Activated naive CD4-positive, alpha-beta T cell treated with anti-CD3 and anti-CD28 coated beads, Interleukin-2, amount 50 U/mL, for 24 hours (primary cell): ENCODE measurements at regions not wholly inside any gene's neighbourhood (a gene's known extent, or its start where the extent isn't known, plus 50 kb on each side); places are given as distances from the start of the nearest gene placed in this dataset.

Experiments
- H3K27ac Mint-ChIP-seq: one replicate; pipeline ENCODE4 v1.8.0; 2021; ENCODE audit warnings: mild to moderate bottlenecking, mixed read lengths
- H3K27me3 Mint-ChIP-seq: one replicate; pipeline ENCODE4 v1.8.0; 2021; ENCODE audit warnings: mixed read lengths
- H3K36me3 Mint-ChIP-seq: one replicate; pipeline ENCODE4 v1.8.0; 2021; ENCODE audit warnings: mixed read lengths
- H3K4me1 Mint-ChIP-seq: one replicate; pipeline ENCODE4 v1.8.0; 2021; ENCODE audit warnings: mixed read lengths
- H3K4me3 Mint-ChIP-seq: one replicate; pipeline ENCODE4 v1.8.0; 2021; ENCODE audit warnings: mild to moderate bottlenecking, mixed read lengths
- H3K9me3 Mint-ChIP-seq: one replicate; pipeline ENCODE4 v1.8.0; 2021; ENCODE audit warnings: mixed read lengths

GRCh38 chr16:65422934-65423333 lies 301.1 kb upstream of the CDH11 start:
- no peaks in the 10 kb centered on the region for H3K27me3 Mint-ChIP-seq
- no peaks in the 10 kb centered on the region for H3K4me1 Mint-ChIP-seq
- no peak overlapping the region for H3K4me3 Mint-ChIP-seq
- H3K9me3 Mint-ChIP-seq: no peaks in the 10 kb centered on the region
- H3K27ac Mint-ChIP-seq: no peak overlapping the region
- H3K36me3 Mint-ChIP-seq: no peaks in the 10 kb centered on the region

- Mint-ChIP-seq H3K27ac (no peak overlapping the region), H3K9me3 (no peaks in the 10 kb centered on the region), H3K27me3 (no peaks in the 10 kb centered on the region), H3K36me3 (no peaks in the 10 kb centered on the region), H3K4me3 (no peak overlapping the region), H3K4me1 (no peaks in the 10 kb centered on the region)
Observed at GRCh38 chr16:65421596-65421995, 299.7 kb upstream of the CDH11 start.

GRCh38 chr16:65418435-65418834 lies 296.6 kb upstream of the CDH11 start:
- H3K4me3 Mint-ChIP-seq: no peak overlapping the region
- no peaks in the 10 kb centered on the region for H3K27me3 Mint-ChIP-seq
- H3K27ac Mint-ChIP-seq: no peak overlapping the region
- H3K36me3 Mint-ChIP-seq: no peaks in the 10 kb centered on the region
- no peaks in the 10 kb centered on the region for H3K4me1 Mint-ChIP-seq
- H3K9me3 Mint-ChIP-seq: no peaks in the 10 kb centered on the region

DNA sequence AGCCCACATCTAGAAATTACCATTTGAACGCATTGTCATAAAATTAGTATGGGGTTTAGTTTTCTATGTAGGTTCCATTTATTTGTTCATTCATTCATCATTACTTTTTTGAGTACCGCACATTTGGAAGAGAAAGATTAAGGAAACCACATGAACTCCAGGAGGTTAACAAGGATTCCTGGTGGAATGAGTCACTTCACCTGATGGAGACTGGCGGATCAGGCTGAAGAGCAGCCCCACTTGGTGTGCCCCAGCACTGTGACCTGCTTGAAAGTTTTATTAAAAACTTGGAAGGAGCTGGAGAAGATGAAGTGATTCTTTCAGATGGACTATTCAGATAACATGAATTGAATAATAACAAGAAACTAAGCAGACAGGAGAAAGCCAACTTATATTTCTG lies 293.6 kb upstream of the CDH11 start:
- no peak overlapping the region for H3K27ac Mint-ChIP-seq
- H3K4me1 Mint-ChIP-seq: no peaks in the 10 kb centered on the region
- H3K36me3 Mint-ChIP-seq: no peaks in the 10 kb centered on the region
- H3K4me3 Mint-ChIP-seq: no peak overlapping the region
- H3K9me3 Mint-ChIP-seq: peaks cover 8% of the 10 kb centered on the region
- H3K27me3 Mint-ChIP-seq: no peaks in the 10 kb centered on the region

- no peak overlapping the region for H3K27ac Mint-ChIP-seq
- H3K36me3 Mint-ChIP-seq: no peaks in the 10 kb centered on the region
- H3K4me3 Mint-ChIP-seq: no peak overlapping the region
- H3K27me3 Mint-ChIP-seq: no peaks in the 10 kb centered on the region
- H3K9me3 Mint-ChIP-seq: peaks cover 8% of the 10 kb centered on the region
- no peaks in the 10 kb centered on the region for H3K4me1 Mint-ChIP-seq
Observed at GRCh38 chr16:65414284-65414984, 292.6 kb upstream of the CDH11 start.

DNA sequence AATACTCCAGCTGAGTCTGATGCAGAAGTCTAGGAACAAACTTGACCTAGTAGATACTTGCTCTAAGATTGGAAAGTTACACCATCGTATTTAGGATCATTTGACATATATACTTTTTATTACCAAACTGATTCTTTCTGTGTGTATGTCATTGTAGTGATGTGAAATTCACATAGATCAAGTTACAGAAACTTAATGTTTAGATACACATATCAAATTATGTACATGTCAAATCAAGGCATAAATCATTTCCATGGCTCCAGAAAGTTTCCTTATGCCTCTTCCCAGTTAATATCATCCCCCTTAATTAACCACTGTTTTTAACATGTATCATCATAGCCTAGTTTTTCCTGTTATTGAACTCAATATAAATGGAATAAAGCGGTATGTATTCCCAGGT lies 292.0 kb upstream of the CDH11 start:
- Mint-ChIP-seq H3K4me3 (no peak overlapping the region), H3K4me1 (no peaks in the 10 kb centered on the region), H3K9me3 (peaks cover 8% of the 10 kb centered on the region), H3K27me3 (no peaks in the 10 kb centered on the region), H3K27ac (no peak overlapping the region), H3K36me3 (no peaks in the 10 kb centered on the region)

GRCh38 chr16:65410801-65411200 lies 288.9 kb upstream of the CDH11 start:
- Mint-ChIP-seq H3K36me3 (no peaks in the 10 kb centered on the region), H3K4me1 (no peaks in the 10 kb centered on the region), H3K4me3 (no peak overlapping the region), H3K27ac (no peak overlapping the region), H3K27me3 (no peaks in the 10 kb centered on the region), H3K9me3 (peaks cover 8% of the 10 kb centered on the region)

- Mint-ChIP-seq H3K27ac (no peak overlapping the region), H3K4me3 (no peak overlapping the region), H3K36me3 (no peaks in the 10 kb centered on the region), H3K9me3 (peaks cover 8% of the 10 kb centered on the region), H3K27me3 (no peaks in the 10 kb centered on the region), H3K4me1 (no peaks in the 10 kb centered on the region)
Observed at GRCh38 chr16:65409510-65409909, 287.6 kb upstream of the CDH11 start.

DNA sequence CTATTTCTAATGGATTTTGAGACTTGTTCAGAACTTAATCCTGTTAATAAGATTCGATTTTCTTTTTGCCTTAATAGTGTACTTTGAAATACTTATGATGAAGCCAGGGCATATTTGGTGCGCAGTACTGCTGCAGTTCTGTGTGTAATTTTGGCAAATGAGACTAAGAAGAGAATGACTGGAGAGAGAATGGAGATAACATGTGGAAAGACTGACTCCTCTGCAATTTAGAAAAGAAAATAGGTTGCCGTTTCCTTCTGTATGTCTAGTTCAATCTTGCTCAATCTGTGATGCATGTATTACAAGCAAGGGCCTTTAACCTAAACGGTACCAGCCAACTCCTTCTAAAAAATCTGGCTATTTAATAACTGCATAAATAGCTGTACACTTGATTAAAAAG lies 285.1 kb upstream of the CDH11 start:
- Mint-ChIP-seq H3K9me3 (peaks cover 8% of the 10 kb centered on the region), H3K4me3 (no peak overlapping the region), H3K4me1 (no peaks in the 10 kb centered on the region), H3K27ac (no peak overlapping the region), H3K36me3 (no peaks in the 10 kb centered on the region), H3K27me3 (no peaks in the 10 kb centered on the region)

- H3K9me3 Mint-ChIP-seq: peaks cover 4% of the 10 kb centered on the region
- H3K27me3 Mint-ChIP-seq: no peaks in the 10 kb centered on the region
- no peak overlapping the region for H3K27ac Mint-ChIP-seq
- no peaks in the 10 kb centered on the region for H3K4me1 Mint-ChIP-seq
- no peaks in the 10 kb centered on the region for H3K36me3 Mint-ChIP-seq
- H3K4me3 Mint-ChIP-seq: no peak overlapping the region
Observed at GRCh38 chr16:65406116-65406515, 284.3 kb upstream of the CDH11 start.

DNA sequence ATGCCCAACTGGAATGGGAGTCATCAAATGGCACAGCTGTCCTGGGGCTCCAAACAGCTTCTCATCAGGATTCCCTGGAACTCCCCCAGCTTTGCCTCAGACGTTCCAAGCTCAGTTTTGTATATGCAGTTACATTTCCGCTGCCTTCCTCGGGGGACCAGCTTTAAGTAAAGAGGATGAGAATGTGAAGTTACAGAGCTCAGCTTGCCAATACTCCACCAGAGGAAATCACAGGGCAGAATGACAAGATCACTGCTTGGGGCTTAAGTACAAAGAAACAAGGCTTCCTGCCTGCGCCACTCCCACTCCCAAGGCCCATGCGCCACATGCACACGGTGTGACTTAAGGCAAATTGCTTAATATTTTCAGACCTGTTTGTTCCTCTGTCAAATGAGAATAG lies 272.4 kb upstream of the CDH11 start:
- Mint-ChIP-seq H3K9me3 (peaks cover 11% of the 10 kb centered on the region), H3K36me3 (no peaks in the 10 kb centered on the region), H3K27ac (no peak overlapping the region), H3K27me3 (no peaks in the 10 kb centered on the region), H3K4me3 (no peak overlapping the region), H3K4me1 (no peaks in the 10 kb centered on the region)

- Mint-ChIP-seq H3K27me3 (no peaks in the 10 kb centered on the region), H3K27ac (no peak overlapping the region), H3K4me1 (no peaks in the 10 kb centered on the region), H3K4me3 (no peak overlapping the region), H3K36me3 (no peaks in the 10 kb centered on the region), H3K9me3 (peaks cover 7% of the 10 kb centered on the region)
Observed at GRCh38 chr16:65392806-65393565, 271.1 kb upstream of the CDH11 start.

DNA sequence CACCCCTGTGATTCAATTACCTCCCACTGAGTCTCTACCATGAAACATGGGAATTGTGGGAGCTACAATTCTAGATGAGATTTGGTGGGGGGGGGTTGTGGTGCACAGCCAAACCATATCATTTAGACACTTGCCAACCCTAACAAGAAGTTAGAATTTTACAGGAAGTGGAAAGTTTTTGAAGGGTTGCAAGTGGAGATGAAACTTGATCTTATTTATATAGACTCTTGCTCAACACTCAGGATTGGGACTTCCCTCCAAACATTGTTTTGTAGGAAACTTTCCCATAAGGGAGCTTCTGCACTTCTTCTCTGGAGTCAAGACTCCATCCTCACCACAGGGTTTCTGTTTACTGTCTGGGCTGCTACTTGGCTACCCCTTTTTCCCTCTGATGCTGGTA lies 266.7 kb upstream of the CDH11 start:
- H3K27ac Mint-ChIP-seq: no peak overlapping the region
- no peaks in the 10 kb centered on the region for H3K27me3 Mint-ChIP-seq
- H3K4me3 Mint-ChIP-seq: no peak overlapping the region
- no peaks in the 10 kb centered on the region for H3K36me3 Mint-ChIP-seq
- H3K4me1 Mint-ChIP-seq: no peaks in the 10 kb centered on the region
- H3K9me3 Mint-ChIP-seq: peaks cover 8% of the 10 kb centered on the region

- H3K9me3 Mint-ChIP-seq: peaks cover 17% of the 10 kb centered on the region
Observed at GRCh38 chr16:65386672-65387071, 264.8 kb upstream of the CDH11 start.

GRCh38 chr16:65384441-65384840 lies 262.6 kb upstream of the CDH11 start:
- no peaks in the 10 kb centered on the region for H3K4me1 Mint-ChIP-seq
- no peak overlapping the region for H3K27ac Mint-ChIP-seq
- peaks cover 24% of the 10 kb centered on the region for H3K9me3 Mint-ChIP-seq
- no peaks in the 10 kb centered on the region for H3K27me3 Mint-ChIP-seq
- H3K4me3 Mint-ChIP-seq: no peak overlapping the region
- H3K36me3 Mint-ChIP-seq: no peaks in the 10 kb centered on the region

More at GRCh38 chr16:65386672-65387071, 264.8 kb upstream of the CDH11 start:
- no peaks in the 10 kb centered on the region for H3K36me3 Mint-ChIP-seq
- H3K27me3 Mint-ChIP-seq: no peaks in the 10 kb centered on the region
- no peaks in the 10 kb centered on the region for H3K4me1 Mint-ChIP-seq
- no peak overlapping the region for H3K4me3 Mint-ChIP-seq
- no peak overlapping the region for H3K27ac Mint-ChIP-seq

GRCh38 chr16:65377195-65377594 lies 255.3 kb upstream of the CDH11 start:
- Mint-ChIP-seq H3K27ac (no peak overlapping the region), H3K9me3 (peaks cover 19% of the 10 kb centered on the region), H3K4me3 (no peak overlapping the region), H3K27me3 (no peaks in the 10 kb centered on the region), H3K36me3 (no peaks in the 10 kb centered on the region), H3K4me1 (no peaks in the 10 kb centered on the region)
